ENCODE measurements at regions not wholly inside any gene's neighbourhood (a gene's known extent, or its start where the extent isn't known, plus 50 kb on each side); places are given as distances from the start of the nearest gene placed in this dataset.

DNA sequence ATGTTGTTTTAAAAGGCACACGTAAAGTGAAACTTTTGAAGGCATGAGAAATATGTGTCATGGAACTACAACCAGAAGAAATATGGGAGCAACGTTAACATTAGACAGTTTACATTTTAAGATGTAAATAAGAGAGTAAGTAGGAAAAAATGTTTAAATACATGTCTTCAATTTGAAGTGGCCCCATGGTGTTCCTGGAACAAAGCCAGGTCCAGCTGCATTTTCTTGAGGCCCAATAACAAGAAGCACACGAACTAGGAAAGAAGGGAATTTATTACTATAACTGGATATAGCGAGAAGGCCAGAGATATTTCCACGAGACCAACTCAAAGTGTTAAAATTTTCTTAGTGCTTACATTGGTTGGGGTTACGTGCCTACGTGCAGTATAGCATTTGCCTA, 458.1 kb downstream of the KCTD8 start:
- Histone ChIP-seq H3K36me3 (no peaks in the 10 kb centered on the region), H3K4me1 (no peaks in the 10 kb centered on the region), H3K9me3 (peaks cover 0 to 2% (median 0%) of the 10 kb centered on the region in 11 donors), H3K27ac (no peak overlapping the region), H3K27me3 (no peaks in the 10 kb centered on the region), H3K4me3 (no peak overlapping the region)
- TF ChIP-seq, protein P1, sequence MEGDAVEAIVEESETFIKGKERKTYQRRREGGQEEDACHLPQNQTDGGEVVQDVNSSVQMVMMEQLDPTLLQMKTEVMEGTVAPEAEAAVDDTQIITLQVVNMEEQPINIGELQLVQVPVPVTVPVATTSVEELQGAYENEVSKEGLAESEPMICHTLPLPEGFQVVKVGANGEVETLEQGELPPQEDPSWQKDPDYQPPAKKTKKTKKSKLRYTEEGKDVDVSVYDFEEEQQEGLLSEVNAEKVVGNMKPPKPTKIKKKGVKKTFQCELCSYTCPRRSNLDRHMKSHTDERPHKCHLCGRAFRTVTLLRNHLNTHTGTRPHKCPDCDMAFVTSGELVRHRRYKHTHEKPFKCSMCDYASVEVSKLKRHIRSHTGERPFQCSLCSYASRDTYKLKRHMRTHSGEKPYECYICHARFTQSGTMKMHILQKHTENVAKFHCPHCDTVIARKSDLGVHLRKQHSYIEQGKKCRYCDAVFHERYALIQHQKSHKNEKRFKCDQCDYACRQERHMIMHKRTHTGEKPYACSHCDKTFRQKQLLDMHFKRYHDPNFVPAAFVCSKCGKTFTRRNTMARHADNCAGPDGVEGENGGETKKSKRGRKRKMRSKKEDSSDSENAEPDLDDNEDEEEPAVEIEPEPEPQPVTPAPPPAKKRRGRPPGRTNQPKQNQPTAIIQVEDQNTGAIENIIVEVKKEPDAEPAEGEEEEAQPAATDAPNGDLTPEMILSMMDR (IDR thresholded peaks at IDR 0.05) = no peak
- ATAC-seq (no peak), DNase-seq (no peak)
- intact Hi-C loops (cut with DNase I) = no loop called here
- 78 to 80% methylated on average over 7 of the region's 7 CpGs for WGBS, 2 donors

- peaks cover 0 to 2% (median 0%) of the 10 kb centered on the region in 11 donors for H3K9me3 ChIP-seq
- intact Hi-C loops (cut with DNase I) = no loop called here
- no peak for DNase-seq
Measured at GRCh38 chr4:43990963-43991362, 457.6 kb downstream of the KCTD8 start.

GRCh38 chr4:43992552-43992951, 456.1 kb downstream of the KCTD8 start:
- DNase-seq (no peak), ATAC-seq (no peak)
- 47 to 55% methylated on average over 3 of the region's 3 CpGs for WGBS, 2 donors
- Histone ChIP-seq H3K9me3 (no peaks in the 10 kb centered on the region), H3K4me1 (no peaks in the 10 kb centered on the region), H3K27ac (no peak overlapping the region), H3K27me3 (no peaks in the 10 kb centered on the region), H3K4me3 (no peak overlapping the region), H3K36me3 (no peaks in the 10 kb centered on the region)
- TF ChIP-seq, protein P1 (IDR thresholded peaks at IDR 0.05) = no peak
- intact Hi-C loops (cut with DNase I) = no loop called here

More at GRCh38 chr4:43990963-43991362, 457.6 kb downstream of the KCTD8 start:
- 56 to 59% methylated on average over 3 of the region's 3 CpGs for WGBS, 2 donors
- no peak for ATAC-seq
- Histone ChIP-seq H3K27me3 (no peaks in the 10 kb centered on the region), H3K4me1 (no peaks in the 10 kb centered on the region), H3K27ac (no peak overlapping the region), H3K4me3 (no peak overlapping the region), H3K36me3 (no peaks in the 10 kb centered on the region)
- TF ChIP-seq, protein P1 (IDR thresholded peaks at IDR 0.05) = no peak

GRCh38 chr4:43993196-43993902, 455.3 kb downstream of the KCTD8 start:
- H3K27me3 ChIP-seq = no peaks in the 10 kb centered on the region
- H3K36me3 ChIP-seq = no peaks in the 10 kb centered on the region
- no peak overlapping the region for H3K27ac ChIP-seq
- H3K9me3 ChIP-seq = no peaks in the 10 kb centered on the region
- DNase-seq (no peak), ATAC-seq (no peak)
- 54 to 59% methylated on average over 2 of the region's 2 CpGs for WGBS, 2 donors
- TF ChIP-seq, protein P1 (IDR thresholded peaks at IDR 0.05) = no peak
- intact Hi-C loops (cut with DNase I) = no loop called here
- no peak overlapping the region for H3K4me3 ChIP-seq
- H3K4me1 ChIP-seq = no peaks in the 10 kb centered on the region
